HCT116 (cell line): ENCODE measurements at regions not wholly inside any gene's neighbourhood (a gene's known extent, or its start where the extent isn't known, plus 50 kb on each side); places are given as distances from the start of the nearest gene placed in this dataset.

ENCODE experiments used
- EGR1 ChIP-seq: IDR thresholded peaks from 2 replicates; pipeline ENCODE4 v1.6.1; 2012; ENCODE audit warnings: low read depth
- ELF1 ChIP-seq: IDR thresholded peaks from 2 replicates; pipeline ENCODE4 v1.6.1; 2012; ENCODE audit warnings: low read depth, borderline replicate concordance
- EZH2 ChIP-seq: fragments of 200-600 bp; sonication (generic); IDR thresholded peaks from 2 replicates; pipeline ENCODE4 v1.6.1; 2017; ENCODE audit warnings: antibody characterized with exemption, mixed run types
- EZH2phosphoT487 ChIP-seq: fragments of 200-600 bp; IDR thresholded peaks from 2 replicates; pipeline ENCODE4 v1.6.1; 2018; ENCODE audit warnings: antibody characterized with exemption, borderline replicate concordance
- FOSL1 ChIP-seq: IDR thresholded peaks from 2 replicates; pipeline ENCODE4 v1.6.1; 2012; ENCODE audit warnings: low read depth
- POLR2A ChIP-seq: IDR thresholded peaks from 2 replicates; pipeline ENCODE4 v1.7.0; 2011; ENCODE audit warnings: borderline replicate concordance; ENCODE audit not compliant: insufficient read depth, insufficient read length; ENCODE audit errors: extremely low read depth
- RAD21 ChIP-seq: IDR thresholded peaks from 2 replicates; pipeline ENCODE4 v1.6.1; 2012; ENCODE audit warnings: low read depth, mild to moderate bottlenecking
- SIN3A ChIP-seq: IDR thresholded peaks from 2 replicates; pipeline ENCODE4 v1.6.1; 2012; ENCODE audit warnings: low read depth
- SP1 ChIP-seq: IDR thresholded peaks from 2 replicates; pipeline ENCODE4 v1.6.1; 2012; ENCODE audit warnings: low read depth
- YY1 ChIP-seq: IDR thresholded peaks from 2 replicates; pipeline ENCODE4 v1.6.1; 2011; ENCODE audit warnings: low read length, low read depth, moderate library complexity, mild to moderate bottlenecking; ENCODE audit not compliant: insufficient replicate concordance; ENCODE audit errors: extremely low read depth
- TF ChIP-seq, protein P1 (sequence below): IDR thresholded peaks from 2 replicates; pipeline ENCODE4 v1.6.1; 2012; ENCODE audit warnings: low read depth
- TF ChIP-seq, protein P2 (sequence below), 3 experiments: fragments of 200-600 bp in 1 of 3; sonication (generic) in 1 of 3; IDR thresholded peaks in 2 of 3; conservative IDR thresholded peaks in 1 of 3; 2 replicates each; pipeline ENCODE4 v1.5.1; 2012 to 2017; ENCODE audit warnings: low read depth in 2 of 3, low read length in 2 of 3, antibody characterized with exemption in 1 of 3, borderline replicate concordance in 1 of 3, control low read depth in 1 of 3, mild to moderate bottlenecking in 1 of 3, mixed read lengths in 1 of 3, mixed run types in 1 of 3, moderate library complexity in 1 of 3; ENCODE audit not compliant: insufficient read depth in 1 of 3
- TF ChIP-seq, protein P3 (sequence below): IDR thresholded peaks from 2 replicates; pipeline ENCODE4 v1.6.1; 2012
- TF ChIP-seq, protein P4 (sequence below): IDR thresholded peaks from 2 replicates; pipeline ENCODE4 v1.6.1; 2011; ENCODE audit warnings: mild to moderate bottlenecking, low read length, moderate library complexity; ENCODE audit not compliant: insufficient replicate concordance; ENCODE audit errors: extremely low read depth

DNA sequence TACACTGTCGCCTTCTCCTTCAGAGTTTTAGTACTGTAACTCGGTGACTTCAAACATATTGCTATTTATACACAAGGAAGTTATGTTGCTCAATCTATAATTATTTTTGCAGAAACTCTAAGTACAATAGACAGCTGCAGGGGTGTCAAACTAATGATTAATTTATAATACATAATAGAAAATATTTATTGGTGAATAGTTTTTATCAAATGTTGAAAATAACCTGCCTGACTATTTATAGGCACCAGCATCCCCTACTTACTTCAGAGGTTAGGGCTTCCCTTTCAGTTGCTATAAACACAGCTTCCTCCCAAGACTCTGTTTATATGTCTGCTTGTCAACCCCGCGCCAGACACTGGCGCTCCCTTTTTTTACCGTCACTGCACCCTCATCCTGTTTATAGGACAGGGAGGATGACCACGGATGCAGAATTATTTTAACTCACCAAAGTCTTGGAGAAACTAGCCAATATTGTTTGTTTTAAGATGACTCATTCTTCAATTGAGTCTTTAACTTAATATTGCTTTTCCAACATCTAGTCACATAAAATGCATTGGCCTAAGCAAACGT is 225.0 kb downstream of the ALDH8A1 start:
- TF ChIP-seq, protein P1, sequence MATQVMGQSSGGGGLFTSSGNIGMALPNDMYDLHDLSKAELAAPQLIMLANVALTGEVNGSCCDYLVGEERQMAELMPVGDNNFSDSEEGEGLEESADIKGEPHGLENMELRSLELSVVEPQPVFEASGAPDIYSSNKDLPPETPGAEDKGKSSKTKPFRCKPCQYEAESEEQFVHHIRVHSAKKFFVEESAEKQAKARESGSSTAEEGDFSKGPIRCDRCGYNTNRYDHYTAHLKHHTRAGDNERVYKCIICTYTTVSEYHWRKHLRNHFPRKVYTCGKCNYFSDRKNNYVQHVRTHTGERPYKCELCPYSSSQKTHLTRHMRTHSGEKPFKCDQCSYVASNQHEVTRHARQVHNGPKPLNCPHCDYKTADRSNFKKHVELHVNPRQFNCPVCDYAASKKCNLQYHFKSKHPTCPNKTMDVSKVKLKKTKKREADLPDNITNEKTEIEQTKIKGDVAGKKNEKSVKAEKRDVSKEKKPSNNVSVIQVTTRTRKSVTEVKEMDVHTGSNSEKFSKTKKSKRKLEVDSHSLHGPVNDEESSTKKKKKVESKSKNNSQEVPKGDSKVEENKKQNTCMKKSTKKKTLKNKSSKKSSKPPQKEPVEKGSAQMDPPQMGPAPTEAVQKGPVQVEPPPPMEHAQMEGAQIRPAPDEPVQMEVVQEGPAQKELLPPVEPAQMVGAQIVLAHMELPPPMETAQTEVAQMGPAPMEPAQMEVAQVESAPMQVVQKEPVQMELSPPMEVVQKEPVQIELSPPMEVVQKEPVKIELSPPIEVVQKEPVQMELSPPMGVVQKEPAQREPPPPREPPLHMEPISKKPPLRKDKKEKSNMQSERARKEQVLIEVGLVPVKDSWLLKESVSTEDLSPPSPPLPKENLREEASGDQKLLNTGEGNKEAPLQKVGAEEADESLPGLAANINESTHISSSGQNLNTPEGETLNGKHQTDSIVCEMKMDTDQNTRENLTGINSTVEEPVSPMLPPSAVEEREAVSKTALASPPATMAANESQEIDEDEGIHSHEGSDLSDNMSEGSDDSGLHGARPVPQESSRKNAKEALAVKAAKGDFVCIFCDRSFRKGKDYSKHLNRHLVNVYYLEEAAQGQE = no peak
- TF ChIP-seq EZH2 = no peak
- no peak for TF ChIP-seq YY1
- no peak for TF ChIP-seq SP1
- TF ChIP-seq, protein P2, sequence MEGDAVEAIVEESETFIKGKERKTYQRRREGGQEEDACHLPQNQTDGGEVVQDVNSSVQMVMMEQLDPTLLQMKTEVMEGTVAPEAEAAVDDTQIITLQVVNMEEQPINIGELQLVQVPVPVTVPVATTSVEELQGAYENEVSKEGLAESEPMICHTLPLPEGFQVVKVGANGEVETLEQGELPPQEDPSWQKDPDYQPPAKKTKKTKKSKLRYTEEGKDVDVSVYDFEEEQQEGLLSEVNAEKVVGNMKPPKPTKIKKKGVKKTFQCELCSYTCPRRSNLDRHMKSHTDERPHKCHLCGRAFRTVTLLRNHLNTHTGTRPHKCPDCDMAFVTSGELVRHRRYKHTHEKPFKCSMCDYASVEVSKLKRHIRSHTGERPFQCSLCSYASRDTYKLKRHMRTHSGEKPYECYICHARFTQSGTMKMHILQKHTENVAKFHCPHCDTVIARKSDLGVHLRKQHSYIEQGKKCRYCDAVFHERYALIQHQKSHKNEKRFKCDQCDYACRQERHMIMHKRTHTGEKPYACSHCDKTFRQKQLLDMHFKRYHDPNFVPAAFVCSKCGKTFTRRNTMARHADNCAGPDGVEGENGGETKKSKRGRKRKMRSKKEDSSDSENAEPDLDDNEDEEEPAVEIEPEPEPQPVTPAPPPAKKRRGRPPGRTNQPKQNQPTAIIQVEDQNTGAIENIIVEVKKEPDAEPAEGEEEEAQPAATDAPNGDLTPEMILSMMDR (IDR thresholded peaks at IDR 0.05 in 2 of 3, conservative IDR thresholded peaks at IDR 0.05 in 1 of 3; ENCODE audit: borderline replicate concordance in 1 of 3, insufficient read depth in 1 of 3, low read depth in 2 of 3, low read length in 2 of 3) = no peak
- TF ChIP-seq POLR2A = no peak
- TF ChIP-seq EZH2phosphoT487 = no peak
- TF ChIP-seq FOSL1 = no peak
- no peak for TF ChIP-seq RAD21
- TF ChIP-seq, protein P3, sequence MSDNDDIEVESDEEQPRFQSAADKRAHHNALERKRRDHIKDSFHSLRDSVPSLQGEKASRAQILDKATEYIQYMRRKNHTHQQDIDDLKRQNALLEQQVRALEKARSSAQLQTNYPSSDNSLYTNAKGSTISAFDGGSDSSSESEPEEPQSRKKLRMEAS = no peak
- no peak for TF ChIP-seq ELF1
- no peak for TF ChIP-seq EGR1
- TF ChIP-seq SIN3A = no peak
- TF ChIP-seq, protein P4, sequence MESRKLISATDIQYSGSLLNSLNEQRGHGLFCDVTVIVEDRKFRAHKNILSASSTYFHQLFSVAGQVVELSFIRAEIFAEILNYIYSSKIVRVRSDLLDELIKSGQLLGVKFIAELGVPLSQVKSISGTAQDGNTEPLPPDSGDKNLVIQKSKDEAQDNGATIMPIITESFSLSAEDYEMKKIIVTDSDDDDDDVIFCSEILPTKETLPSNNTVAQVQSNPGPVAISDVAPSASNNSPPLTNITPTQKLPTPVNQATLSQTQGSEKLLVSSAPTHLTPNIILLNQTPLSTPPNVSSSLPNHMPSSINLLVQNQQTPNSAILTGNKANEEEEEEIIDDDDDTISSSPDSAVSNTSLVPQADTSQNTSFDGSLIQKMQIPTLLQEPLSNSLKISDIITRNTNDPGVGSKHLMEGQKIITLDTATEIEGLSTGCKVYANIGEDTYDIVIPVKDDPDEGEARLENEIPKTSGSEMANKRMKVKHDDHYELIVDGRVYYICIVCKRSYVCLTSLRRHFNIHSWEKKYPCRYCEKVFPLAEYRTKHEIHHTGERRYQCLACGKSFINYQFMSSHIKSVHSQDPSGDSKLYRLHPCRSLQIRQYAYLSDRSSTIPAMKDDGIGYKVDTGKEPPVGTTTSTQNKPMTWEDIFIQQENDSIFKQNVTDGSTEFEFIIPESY = no peak
